ENCODE measurements at regions not wholly inside any gene's neighbourhood (a gene's known extent, or its start where the extent isn't known, plus 50 kb on each side); places are given as distances from the start of the nearest gene placed in this dataset.

DNA sequence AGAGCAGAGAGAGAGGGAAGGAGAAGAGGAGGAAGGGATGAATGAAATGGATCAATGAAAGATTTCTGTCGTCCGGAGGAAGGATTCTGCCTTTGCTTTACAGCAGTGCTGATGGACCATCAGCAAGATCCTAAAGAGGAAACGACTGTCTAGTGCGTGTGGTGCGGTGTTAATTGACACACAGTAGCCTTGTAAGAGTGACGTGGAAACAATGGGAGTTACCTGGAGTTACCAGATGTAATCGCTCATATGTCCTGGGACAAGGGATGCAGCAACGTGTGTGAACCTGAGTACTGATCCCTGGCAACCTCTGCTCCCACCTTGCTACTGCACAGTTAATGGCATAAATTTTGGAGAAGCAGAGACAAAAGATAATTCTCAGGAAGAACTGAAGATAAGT lies 62.6 kb upstream of the TPRG1 start:
- H4K20me1 ChIP-seq (replicated peaks in 1 of 2; ENCODE audit: control insufficient read depth in 1 of 2, insufficient read depth in 2 of 2, low read length in 2 of 2) = no peaks in the 10 kb centered on the region
- H3K14ac ChIP-seq (ENCODE audit: insufficient read length) = no peak overlapping the region
- ChIA-PET CTCF (ENCODE audit: partially characterized antibody) (no interaction called here), POLR2A (ENCODE audit: partially characterized antibody) (no interaction called here)
- no peaks in the 10 kb centered on the region for H3K4me1 ChIP-seq (replicated peaks in 1 of 4; ENCODE audit: control insufficient read depth in 3 of 4, insufficient read depth in 4 of 4, low read length in 3 of 4)
- no peak overlapping the region for H2AK5ac ChIP-seq (ENCODE audit: low read depth, low read length)
- H3K27ac ChIP-seq (ENCODE audit: low read depth, low read length) = no peak overlapping the region
- H2BK120ac ChIP-seq (replicated peaks; ENCODE audit: low read depth, low read length) = no peak overlapping the region
- no peak overlapping the region for H3K4me3 ChIP-seq (ENCODE audit: extremely low read depth in 1 of 4, insufficient read depth in 2 of 4, low read depth in 3 of 4, low read length in 4 of 4)
- H3K56ac ChIP-seq (replicated peaks; ENCODE audit: insufficient read length, low read depth, low read length) = no peak overlapping the region
- H4K5ac ChIP-seq (ENCODE audit: insufficient read length, low read depth, low read length) = no peak overlapping the region
- H3K23ac ChIP-seq (ENCODE audit: insufficient read length) = no peak overlapping the region
- H3K18ac ChIP-seq (ENCODE audit: extremely low read depth, low read length) = no peak overlapping the region
- H2BK20ac ChIP-seq (ENCODE audit: low read length) = no peak overlapping the region
- H3K36me3 ChIP-seq (ENCODE audit: control insufficient read depth in 2 of 4, insufficient read depth in 4 of 4, low read length in 3 of 4) = no peaks in the 10 kb centered on the region
- H3K4ac ChIP-seq (replicated peaks; ENCODE audit: insufficient read length, low read depth, low read length) = no peak overlapping the region
- no peak overlapping the region for H3K4me2 ChIP-seq (ENCODE audit: insufficient read depth in 1 of 2, low read depth in 2 of 2, low read length in 2 of 2)
- no peaks in the 10 kb centered on the region for H3K79me2 ChIP-seq (ENCODE audit: control insufficient read depth in 1 of 2, insufficient read depth in 2 of 2, low read length in 2 of 2)
- no peak for TF ChIP-seq SIN3A (conservative IDR thresholded peaks at IDR 0.05 in 1 of 2, IDR thresholded peaks at IDR 0.05 in 1 of 2; ENCODE audit: low read depth in 1 of 2, low read length in 2 of 2)
- H3K79me1 ChIP-seq (ENCODE audit: low read depth, low read length) = no peaks in the 10 kb centered on the region
- DNase-seq (ENCODE audit: low read depth in 1 of 2, low spot score in 2 of 2) = no peak
- no peaks in the 10 kb centered on the region for H3K23me2 ChIP-seq (ENCODE audit: low read depth, low read length)
- 0 out of 2 replicates have a peak overlapping the region, but pooled peaks have one; percentile 18 for H2AFZ ChIP-seq (ENCODE audit: low read length)
- H3K27me3 ChIP-seq (replicated peaks in 1 of 4; ENCODE audit: control insufficient read depth in 3 of 4, extremely low read depth in 1 of 4, insufficient read depth in 3 of 4, low read length in 3 of 4) = no peaks in the 10 kb centered on the region
- WGBS, 2 experiments (ENCODE audit: extremely low coverage in 1 of 2, insufficient coverage in 1 of 2, insufficient read length in 1 of 2, insufficient replicate concordance in 2 of 2, low coverage in 1 of 2, low lambda C conversion rate in 2 of 2, missing lambda C conversion rate in 1 of 2) = 86% methylated on average over 8 of the region's 8 CpGs; no CpG with 5 or more reads in 1 of the 2 experiments
- no peak overlapping the region for H2BK15ac ChIP-seq (ENCODE audit: low read length)
- H2BK5ac ChIP-seq (ENCODE audit: low read depth, low read length) = no peak overlapping the region
- H4K91ac ChIP-seq (replicated peaks; ENCODE audit: insufficient read length, low read length) = no peak overlapping the region
- H3K9ac ChIP-seq (replicated peaks in 1 of 4; ENCODE audit: extremely low read depth in 1 of 4, low read depth in 3 of 4, low read length in 3 of 4) = no peak overlapping the region; a peak in 1 of 7 replicates
- H3K9me3 ChIP-seq (ENCODE audit: insufficient read depth in 2 of 2, low read depth in 1 of 2, low read length in 1 of 2) = no peaks in the 10 kb centered on the region
- H2BK12ac ChIP-seq (ENCODE audit: low read depth, low read length) = no peak overlapping the region
- H4K8ac ChIP-seq (ENCODE audit: extremely low read depth, insufficient read depth, low read length) = no peak overlapping the region
- no peak for FAIRE-seq
